GM18517 (cell line): ENCODE measurements at regions not wholly inside any gene's neighbourhood (a gene's known extent, or its start where the extent isn't known, plus 50 kb on each side); places are given as distances from the start of the nearest gene placed in this dataset.
"Not testable (repeated sequence)": the region's sequence is repeated elsewhere in the genome, so short reads cannot be mapped to it uniquely, and the experiment has no call there.

Experiments used
- ATAC-seq: cut with Tn5 transposase; IDR thresholded peaks from one replicate; pipeline ENCODE4 v1.9.1; 2021; ENCODE audit warnings: mild to moderate bottlenecking, moderate library complexity; ENCODE audit not compliant: unreplicated experiment

DNA sequence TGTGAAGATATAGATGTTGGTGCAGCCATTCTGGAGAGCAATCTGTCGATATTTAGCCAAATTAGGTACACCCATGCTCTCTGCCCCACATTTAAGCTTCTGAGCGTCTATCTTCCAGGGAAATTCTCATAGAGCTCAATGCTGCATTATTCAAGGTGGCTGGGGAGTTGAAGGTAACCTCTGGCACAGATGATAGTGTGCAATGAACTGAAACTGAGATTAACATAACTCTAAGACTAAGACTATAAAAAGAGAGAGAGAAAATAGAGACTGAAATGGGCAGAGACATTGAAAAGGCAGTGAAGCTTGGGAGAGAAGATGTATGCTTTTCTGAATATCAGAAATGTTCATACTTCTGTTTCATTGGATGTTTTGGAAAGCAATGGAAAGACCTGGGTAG lies 1197.0 kb upstream of the AUTS2 start:
- ATAC-seq: no peak

DNA sequence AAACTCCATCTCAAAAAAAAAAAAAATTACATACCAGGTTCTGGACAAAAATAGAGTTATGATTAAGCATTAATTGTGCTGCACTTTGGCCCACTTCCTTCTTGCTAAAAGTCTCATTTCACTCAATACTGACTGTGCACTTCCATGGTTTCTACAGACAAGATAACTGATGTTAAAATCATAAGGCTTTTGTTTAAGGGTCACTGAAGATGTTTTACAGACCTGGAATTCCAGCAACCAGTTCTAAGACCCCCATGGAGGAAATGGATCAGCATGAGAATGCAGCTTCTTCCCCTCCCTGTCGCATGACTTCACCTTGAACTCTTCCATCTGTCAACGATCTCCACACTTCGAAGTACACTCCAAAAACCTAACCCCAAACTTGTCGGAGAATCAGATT lies 1191.8 kb upstream of the AUTS2 start:
- no peak for ATAC-seq

DNA sequence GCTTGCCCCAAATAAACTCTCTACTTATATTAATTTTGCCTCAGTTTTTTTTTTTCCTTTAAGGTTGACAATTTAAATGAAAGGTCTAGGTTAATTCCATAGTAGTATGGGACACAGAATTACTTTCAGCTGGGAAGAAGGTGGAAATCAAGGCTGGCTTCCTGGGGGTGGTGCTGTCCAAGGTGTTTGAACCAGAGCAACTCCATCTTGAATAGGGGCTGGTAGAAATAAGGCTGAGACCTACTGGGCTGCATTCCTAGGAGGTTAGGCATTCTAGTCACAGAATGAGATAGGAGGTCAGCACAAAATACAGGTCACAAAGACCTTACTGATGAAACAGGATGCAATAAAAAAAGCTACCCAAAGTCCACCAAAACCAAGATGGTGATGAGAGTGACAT lies 1190.8 kb upstream of the AUTS2 start:
- ATAC-seq: no peak

DNA sequence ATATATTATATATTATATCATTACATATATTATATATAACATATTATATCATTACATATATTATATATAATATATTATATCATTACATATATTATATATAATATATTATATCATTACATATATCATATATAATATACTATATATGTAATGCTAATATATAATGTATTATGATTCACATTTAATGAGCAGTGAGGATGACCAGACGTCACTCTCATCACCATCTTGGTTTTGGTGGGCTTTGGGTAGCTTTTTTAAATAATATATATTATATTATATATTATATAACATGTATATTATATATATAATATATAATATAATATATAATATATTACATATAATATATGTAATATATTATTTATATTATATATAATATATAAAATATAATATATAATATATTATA lies 1189.4 kb upstream of the AUTS2 start:
- no peak for ATAC-seq

DNA sequence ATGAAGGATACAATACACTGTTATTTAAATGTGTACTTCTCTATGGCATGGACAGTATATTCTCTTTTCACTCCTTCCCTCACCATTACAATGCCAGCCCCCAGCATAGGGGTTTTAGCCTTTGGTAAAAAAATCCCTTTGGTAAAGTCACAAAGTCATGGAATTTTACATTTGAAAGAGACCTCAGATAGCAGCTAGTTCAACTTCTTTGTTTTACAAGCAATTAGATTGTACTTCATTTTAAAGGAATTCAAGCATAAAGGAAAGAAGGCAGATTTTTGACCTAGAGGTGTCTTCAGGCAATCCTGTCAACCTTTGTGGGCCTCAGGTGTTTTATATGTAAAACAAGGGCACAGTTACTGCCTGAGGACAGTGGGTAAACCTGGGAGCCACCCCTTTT lies 1188.4 kb upstream of the AUTS2 start:
- no peak for ATAC-seq

DNA sequence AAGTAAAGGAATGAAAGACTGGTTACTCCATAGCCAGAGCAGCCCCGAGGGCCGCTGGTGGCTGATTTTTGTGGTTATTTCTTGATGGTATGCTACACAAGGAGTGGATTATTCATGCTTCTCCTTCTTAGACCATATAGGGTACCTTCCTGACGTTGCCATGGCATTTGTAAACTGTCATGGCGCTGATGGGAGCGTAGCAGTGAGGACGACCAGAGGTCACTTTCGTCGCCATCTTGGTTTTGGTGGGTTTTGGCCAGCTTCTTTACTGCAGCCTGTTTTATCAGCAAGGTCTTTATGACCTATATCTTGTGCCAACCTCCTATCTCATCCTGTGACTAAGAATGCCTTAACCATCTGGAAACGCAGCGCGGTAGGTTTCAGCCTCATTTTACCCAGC lies 1187.6 kb upstream of the AUTS2 start:
- ATAC-seq: not testable (repeated sequence)

DNA sequence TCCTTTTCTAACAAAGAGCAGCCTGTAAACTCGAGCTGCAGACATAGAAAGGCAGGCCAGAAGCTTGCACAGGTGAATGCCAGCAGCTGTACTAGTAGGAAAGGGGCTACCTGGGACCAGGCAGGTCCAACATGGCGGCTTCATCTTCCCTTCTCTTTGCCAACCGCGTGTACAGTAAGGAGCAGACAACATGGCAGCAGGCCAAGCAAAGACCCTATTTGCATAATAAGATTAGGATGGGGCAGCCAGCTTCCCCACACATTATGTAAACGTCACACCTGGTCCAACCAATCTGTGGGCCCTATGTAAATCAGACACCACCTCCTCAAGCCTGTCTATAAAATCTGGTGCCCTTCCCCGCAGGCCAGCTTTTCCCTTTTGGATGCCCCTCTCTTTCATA lies 1186.5 kb upstream of the AUTS2 start:
- ATAC-seq: no peak

DNA sequence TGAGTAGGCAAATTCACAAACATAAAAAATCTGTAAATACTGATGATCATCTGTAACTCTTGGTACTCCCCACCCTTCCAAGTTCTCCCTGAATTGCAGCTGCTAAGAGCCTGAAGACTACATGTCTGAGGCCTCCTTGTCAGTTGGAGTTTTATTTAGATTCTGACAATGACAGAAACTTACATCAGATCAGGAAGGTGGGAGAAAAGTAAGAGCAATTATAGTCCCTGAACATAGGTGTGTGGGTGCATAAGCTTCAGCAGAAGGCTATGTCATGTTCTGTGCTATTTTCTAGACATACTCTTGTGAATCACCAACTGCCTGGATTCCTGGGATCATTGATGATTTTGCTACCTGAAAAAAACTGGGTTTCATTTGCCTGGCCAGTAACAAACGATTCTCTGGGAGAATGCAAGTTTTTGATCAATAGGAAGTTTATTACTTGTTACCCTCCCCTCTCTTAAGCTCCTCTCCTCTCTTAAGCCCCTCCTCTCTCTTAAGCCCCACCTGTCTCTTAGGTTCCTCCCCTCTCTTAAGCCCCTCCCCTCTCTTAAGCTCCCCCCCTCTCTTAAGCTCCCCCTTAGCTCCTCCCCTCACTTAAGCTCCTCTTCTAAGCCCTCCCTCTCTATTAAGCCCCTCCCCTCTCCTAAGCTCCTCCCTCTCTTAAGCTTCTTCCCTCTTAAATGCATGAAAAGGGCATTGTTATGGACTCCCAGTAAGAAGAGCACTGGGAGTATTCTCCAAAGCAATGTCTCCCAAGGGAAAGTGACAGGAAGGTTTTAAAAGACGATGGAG lies 1183.4 kb upstream of the AUTS2 start:
- no peak for ATAC-seq

DNA sequence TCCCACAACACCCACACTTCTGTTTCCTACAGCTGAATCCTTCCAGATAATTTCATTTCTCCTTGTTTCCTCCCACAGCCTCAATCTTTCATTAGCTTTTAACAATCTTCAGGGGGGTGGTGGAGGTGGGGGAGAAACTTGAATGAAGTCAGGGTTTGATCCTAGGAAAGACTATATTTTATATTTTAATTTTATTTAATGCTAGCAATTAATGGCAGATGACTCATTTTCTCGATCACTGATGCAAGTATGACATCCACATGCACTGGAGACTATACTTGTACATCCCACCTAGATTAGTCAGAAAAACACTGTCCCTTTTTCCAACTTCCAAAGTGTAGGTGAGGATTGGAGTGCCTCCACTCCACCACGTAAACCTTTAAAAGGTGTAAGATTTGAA lies 1181.3 kb upstream of the AUTS2 start:
- ATAC-seq: no peak

DNA sequence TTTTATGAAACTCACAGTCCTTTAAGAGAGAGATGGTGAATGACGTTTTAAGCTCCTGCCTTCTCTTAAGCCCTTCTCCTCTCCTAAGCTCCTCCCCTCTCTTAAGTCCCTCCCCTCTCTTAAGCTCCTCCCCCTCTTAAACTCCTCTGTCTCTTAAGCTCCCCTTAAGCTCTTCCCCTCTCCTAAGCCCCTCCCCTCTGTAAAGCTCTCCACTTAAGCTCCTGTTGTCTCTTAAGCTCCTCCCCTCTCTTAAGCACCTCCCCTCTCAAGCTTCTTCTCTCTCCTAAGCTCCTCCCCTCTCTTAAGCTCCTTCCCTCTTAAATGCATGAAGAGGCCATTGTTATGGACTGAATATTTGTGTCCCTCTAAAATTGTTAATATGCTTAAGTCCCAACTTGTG lies 1180.6 kb upstream of the AUTS2 start:
- ATAC-seq: no peak

DNA sequence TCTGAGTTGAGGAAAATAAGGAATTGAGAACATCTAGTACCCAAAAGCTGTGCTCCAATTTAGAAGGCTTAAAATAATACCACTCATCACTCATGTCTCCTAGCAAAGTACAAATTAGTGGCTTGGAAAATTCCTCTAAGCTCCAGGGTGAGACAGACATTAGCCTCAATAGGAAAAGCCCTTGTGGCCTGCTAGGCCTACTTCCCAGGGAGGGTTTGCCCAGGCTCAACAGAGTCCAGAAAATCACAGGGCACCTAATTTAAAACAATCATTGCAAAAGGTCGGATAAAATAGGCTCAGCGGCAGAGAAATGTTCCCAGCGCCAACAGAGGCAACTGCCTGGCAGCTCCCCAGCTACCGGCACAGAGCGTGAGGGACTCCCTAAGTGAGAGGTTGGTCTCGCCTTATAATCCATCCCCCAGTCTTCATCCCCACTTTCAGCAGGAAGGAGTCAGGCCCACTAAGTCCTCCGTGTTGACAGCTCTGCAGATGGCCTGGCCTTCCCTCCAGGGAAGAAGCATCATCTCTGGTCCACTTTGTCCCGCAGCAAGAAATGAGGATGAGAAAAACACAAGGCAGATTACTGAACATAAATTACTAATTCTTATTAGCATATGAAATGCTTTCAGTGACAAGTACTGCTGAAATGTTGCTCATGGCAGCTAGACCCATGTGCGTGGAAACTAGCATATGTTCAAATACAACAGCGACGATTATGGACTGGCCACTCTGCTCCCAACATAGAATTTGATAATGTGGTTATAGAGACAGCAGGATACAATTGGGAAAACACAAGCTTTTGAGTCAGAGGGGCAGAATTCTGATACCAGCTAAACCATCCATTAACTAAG lies 1177.7 kb upstream of the AUTS2 start:
- no peak for ATAC-seq

DNA sequence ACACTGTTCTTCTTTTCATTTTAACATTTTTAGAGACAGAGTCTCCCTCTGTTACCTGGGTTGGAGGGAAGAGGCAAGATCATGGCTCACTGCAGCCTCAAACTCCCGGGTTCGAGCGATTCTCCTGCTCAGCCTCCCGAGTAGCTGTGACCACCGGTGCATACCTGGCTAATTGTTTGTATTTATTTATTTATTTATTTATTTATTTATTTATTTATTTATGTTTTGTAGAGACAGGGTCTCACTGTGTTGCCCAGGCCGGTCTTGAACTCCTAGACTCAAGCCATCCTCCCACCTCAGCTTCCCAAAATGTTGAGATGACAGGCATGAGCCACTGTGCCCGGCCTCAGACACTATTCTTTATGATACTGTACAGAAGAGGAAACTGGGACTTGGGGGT lies 1176.6 kb upstream of the AUTS2 start:
- ATAC-seq: no peak

DNA sequence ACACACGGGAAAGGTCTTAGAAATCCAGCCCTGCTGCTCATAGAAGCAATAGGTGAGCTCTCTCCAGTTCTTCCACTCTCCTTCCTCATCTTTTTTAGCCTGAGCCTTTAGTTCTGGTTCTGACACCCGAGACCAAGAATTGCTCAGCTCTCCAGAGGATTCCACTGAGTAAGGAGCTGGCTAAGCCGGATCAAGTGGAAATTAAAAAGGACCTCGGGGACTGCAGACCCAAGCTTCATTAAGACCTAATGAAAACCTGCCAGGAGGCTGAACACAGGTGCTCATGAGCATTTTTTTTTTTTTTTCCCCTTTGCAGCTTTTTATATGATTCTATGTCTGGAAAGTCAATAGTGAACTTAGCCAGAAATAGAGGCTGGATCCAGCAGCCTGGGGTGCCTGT lies 1176.0 kb upstream of the AUTS2 start:
- ATAC-seq: no peak

DNA sequence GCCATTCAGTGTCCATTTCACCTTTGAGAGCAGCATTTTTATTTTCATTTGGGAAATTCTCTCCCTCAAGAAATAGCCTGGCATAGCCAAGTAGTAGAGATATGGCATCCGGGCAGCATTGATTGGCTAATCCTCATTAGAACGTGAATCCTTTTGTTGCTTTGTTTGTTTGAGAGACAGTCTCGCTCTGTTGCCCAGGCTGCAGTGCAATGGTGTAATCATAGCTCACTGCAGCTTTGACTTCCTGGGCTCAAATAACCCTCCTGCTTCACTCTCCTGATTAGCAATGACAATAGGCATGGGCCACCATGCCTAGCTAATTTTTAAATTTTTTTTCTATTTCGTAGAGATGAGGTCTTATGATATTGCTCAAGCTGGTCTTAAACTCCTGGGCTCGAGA lies 1174.9 kb upstream of the AUTS2 start:
- no peak for ATAC-seq

DNA sequence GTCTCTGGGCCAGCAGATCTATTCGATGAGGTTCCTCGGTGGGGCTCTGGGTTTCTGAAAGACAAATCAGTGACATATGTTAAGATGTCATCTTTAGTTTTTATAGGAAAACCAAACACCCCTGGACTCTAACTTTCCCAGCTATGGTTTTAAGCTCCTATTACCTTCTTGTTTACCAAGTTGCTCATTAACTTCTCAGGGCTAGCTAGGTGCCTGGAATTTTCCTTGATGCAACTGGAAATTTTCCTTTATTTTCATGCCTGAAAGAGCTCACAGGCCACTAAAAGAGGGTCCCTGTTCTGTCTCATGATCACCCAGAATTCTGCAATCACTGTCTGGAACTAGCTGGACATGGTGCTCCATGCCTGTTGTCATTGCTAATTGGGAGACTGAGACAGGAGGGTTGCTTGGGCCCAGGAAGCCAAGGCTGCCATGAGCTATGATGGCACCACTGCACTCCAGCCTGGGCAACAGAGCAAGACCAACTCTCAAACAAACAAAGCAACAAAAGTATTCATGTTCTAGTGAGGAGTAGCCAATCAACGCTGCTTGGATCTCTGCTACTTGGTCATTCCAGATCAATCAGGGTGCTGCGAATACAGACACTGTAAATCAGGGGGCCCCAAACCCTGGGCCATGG lies 1173.5 kb upstream of the AUTS2 start:
- ATAC-seq: no peak

DNA sequence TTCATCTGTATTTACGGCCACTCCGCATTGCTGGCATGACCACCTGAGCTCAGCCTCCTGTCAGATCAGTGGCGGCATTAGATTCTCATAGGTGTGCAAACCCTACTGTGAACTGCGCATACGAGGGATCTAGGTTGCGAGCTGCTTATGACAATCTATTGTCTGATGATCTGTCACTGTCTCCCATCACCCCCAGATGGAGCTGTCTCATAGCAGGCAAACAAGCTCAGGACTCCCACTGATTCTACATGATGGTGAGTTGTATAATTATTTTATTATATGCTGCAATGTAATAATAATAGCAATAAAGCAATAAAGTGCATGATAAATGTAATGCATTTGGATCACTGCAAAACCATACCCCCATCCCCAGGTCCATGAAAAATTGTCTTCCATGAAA lies 1172.9 kb upstream of the AUTS2 start:
- no peak for ATAC-seq

DNA sequence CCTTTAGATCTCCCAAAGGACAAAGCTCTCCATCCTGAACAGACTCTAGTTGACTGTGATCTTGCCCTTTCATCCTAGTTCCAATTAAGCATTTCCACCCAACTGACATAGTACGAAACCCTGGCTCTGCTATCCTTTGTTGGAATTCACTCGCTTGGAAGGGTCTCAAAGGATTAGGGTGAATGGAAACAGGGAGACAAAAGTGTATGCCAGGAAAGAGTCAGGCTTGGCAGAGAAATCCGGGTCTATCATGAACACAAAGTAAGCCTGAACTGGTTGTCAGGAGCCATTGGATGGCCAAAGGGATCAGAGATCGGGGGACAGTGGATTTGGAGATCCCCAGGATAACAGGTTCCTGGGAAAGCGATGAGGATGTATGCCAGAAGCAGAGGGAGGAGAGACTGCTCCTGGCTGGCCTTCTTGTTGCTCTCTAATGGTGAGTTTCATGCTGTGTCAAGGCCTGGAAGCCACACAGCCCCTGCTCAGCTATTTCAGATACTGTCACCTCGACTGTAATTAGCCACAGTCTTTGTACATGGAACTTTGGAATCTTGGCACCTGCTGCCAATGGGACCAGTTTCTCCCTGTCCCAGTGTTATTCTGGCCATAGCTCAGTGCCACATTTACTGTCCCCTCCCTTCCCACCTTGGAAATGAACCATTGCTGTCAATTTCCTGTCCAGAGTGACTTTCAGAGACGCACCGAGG lies 1168.7 kb upstream of the AUTS2 start:
- ATAC-seq: no peak

DNA sequence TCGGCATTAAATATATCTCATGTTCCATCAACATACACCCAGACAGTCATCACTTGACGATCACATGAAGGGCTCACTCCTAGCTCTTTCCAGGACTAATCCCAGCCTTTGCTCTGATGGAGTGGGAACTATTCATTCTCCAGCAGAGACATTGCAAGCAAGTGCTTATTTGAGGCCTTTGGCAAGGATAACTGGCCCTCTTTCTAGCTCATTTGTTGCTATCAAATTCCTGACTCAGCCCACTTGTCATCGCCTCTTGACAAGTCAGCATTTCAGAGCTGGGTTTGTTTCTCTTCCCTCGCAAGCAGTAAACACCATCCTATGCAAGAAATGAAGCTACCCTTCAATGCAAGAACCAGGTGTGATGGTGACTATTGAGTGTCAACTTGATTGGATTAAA lies 1165.7 kb upstream of the AUTS2 start:
- ATAC-seq: no peak

DNA sequence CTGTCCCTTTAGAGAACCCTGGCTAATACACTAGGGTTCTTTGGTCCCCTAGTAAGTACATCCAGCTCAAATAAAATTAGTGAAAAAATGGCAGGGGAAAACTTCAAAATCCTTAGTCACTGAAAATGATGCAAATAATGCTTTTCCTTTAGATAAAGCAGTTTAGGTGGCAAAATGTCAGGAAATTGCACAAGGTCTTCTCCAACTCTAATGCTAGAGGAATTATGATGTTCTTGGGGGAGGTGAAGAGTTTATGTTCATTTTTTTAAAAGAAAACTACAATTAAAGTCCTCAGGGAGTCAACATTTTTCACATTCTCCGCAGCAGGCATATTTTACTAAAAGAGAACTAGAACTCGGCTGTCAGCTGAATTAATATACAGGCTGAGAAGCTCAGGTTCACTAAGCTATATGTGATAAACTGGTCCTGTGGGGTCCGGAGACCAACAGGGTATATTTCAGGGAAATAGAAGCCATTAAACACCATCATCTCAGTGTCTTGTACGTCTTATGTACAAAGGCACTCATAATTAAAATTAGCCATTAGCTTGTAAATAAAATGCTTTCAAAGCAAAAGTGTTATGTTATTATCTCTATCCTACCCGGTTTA lies 1164.7 kb upstream of the AUTS2 start:
- no peak for ATAC-seq

DNA sequence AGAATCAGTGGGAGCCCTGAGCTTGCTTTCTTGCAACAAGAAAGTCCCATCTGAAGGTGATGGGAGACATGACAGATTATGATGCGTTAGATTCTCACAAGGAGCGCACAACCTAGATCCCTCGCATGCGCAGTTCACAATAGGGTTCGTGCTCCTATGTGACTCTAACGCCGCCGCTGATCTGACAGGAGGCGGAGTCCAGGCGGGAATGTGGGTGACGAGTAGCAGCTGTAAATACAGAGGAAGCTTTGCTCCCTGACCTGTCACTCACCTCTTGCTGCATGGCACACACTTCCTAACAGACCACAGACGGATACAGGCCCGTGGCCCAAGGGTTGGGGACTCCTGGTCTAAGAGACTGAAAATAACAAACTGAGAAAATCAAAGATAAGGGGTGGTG lies 1163.4 kb upstream of the AUTS2 start:
- ATAC-seq: no peak

DNA sequence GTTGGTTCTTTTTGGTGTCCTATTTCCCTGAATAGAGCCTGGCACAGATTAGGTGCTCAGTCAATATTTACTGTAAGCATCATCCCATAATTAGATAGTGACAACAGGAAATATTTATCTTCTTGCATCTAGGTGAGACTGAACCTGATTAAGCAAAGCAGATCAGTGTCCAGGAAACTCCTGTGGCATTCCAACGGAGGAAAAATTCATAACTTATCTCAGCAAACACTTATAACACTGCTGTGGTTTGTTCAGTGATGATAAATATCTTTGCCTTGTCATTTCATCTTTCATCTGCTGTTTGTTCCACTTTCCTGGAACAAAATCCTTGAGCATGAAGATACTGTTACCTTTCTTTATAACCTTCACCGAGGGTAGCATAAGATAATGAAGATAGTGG lies 1160.3 kb upstream of the AUTS2 start:
- no peak for ATAC-seq
